ENCODE measurements at regions not wholly inside any gene's neighbourhood (a gene's known extent, or its start where the extent isn't known, plus 50 kb on each side); places are given as distances from the start of the nearest gene placed in this dataset.

DNA sequence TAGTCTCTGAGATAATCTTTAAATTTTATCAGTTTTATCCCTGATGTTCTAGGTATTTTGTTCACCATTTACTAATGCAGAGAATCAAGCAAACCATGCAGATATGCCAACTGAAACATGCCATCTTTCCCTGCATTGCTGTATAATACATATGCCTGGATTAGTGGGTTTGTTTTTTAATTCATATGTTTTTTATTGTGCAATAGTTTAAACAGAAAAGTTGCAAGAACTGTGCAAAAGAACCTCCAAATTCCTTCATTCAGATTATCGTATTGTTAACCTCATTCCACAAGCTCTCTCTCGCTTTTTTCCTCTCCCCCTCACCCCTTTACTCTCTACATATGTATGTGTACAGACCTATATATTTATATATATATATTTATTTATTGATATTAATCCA lies 244.6 kb downstream of the NKX6-1 start (continued):
- TF ChIP-seq NANOG (IDR thresholded peaks at IDR 0.05; ENCODE audit: borderline replicate concordance) = no peak
- TF ChIP-seq, protein P1, sequence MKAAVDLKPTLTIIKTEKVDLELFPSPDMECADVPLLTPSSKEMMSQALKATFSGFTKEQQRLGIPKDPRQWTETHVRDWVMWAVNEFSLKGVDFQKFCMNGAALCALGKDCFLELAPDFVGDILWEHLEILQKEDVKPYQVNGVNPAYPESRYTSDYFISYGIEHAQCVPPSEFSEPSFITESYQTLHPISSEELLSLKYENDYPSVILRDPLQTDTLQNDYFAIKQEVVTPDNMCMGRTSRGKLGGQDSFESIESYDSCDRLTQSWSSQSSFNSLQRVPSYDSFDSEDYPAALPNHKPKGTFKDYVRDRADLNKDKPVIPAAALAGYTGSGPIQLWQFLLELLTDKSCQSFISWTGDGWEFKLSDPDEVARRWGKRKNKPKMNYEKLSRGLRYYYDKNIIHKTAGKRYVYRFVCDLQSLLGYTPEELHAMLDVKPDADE (IDR thresholded peaks at IDR 0.05) = no peak
- no peak for TF ChIP-seq CREB1 (CRISPR knock-in tag; IDR thresholded peaks at IDR 0.05; ENCODE audit: low read depth)

DNA sequence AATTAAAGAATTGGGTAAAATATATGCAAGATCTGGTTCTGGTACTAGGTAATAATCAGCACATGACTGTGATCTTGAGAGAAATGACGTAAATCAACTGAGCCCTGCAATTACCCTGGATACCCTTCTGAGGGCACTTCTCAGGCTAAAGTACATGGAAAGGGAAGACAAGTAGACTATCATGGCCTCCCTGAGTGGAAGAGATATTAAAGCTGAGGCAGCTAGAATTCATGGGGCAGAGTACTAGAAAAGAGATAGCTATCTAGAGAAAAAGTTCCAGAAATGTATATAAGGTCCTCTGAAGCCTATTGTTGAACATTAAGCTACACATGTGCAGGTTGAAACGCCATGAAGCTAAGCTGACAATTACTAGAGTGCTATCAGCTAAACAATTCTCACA lies 249.6 kb downstream of the NKX6-1 start:
- no peak overlapping the region for H3K4me3 ChIP-seq
- no peak for ATAC-seq
- H3K27me3 Mint-ChIP-seq (ENCODE audit: insufficient read depth, low read depth, poor library complexity) = peaks cover 3% of the 10 kb centered on the region
- TF ChIP-seq, protein P1 (IDR thresholded peaks at IDR 0.05) = no peak
- TF ChIP-seq STAT1 (IDR thresholded peaks at IDR 0.05; ENCODE audit: unreplicated experiment) (no peak), ZNF331 (CRISPR knock-in tag; IDR thresholded peaks at IDR 0.05; ENCODE audit: low read depth) (no peak), EZH2phosphoT487 (IDR thresholded peaks at IDR 0.05; ENCODE audit: unreplicated experiment) (no peak), ZNF114 (CRISPR knock-in tag; IDR thresholded peaks at IDR 0.05) (no peak), CREB1 (CRISPR knock-in tag; IDR thresholded peaks at IDR 0.05; ENCODE audit: low read depth) (no peak), EZH2 (IDR thresholded peaks at IDR 0.05; ENCODE audit: low read depth, unreplicated experiment) (no peak), POLR2AphosphoS5 (IDR thresholded peaks at IDR 0.05; ENCODE audit: low read depth) (no peak), NANOG (IDR thresholded peaks at IDR 0.05; ENCODE audit: borderline replicate concordance) (no peak)
- TF ChIP-seq, protein P2, sequence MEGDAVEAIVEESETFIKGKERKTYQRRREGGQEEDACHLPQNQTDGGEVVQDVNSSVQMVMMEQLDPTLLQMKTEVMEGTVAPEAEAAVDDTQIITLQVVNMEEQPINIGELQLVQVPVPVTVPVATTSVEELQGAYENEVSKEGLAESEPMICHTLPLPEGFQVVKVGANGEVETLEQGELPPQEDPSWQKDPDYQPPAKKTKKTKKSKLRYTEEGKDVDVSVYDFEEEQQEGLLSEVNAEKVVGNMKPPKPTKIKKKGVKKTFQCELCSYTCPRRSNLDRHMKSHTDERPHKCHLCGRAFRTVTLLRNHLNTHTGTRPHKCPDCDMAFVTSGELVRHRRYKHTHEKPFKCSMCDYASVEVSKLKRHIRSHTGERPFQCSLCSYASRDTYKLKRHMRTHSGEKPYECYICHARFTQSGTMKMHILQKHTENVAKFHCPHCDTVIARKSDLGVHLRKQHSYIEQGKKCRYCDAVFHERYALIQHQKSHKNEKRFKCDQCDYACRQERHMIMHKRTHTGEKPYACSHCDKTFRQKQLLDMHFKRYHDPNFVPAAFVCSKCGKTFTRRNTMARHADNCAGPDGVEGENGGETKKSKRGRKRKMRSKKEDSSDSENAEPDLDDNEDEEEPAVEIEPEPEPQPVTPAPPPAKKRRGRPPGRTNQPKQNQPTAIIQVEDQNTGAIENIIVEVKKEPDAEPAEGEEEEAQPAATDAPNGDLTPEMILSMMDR (conservative IDR thresholded peaks at IDR 0.05; ENCODE audit: low read depth in 2 of 2) = no peak
- TF ChIP-seq, protein P3, sequence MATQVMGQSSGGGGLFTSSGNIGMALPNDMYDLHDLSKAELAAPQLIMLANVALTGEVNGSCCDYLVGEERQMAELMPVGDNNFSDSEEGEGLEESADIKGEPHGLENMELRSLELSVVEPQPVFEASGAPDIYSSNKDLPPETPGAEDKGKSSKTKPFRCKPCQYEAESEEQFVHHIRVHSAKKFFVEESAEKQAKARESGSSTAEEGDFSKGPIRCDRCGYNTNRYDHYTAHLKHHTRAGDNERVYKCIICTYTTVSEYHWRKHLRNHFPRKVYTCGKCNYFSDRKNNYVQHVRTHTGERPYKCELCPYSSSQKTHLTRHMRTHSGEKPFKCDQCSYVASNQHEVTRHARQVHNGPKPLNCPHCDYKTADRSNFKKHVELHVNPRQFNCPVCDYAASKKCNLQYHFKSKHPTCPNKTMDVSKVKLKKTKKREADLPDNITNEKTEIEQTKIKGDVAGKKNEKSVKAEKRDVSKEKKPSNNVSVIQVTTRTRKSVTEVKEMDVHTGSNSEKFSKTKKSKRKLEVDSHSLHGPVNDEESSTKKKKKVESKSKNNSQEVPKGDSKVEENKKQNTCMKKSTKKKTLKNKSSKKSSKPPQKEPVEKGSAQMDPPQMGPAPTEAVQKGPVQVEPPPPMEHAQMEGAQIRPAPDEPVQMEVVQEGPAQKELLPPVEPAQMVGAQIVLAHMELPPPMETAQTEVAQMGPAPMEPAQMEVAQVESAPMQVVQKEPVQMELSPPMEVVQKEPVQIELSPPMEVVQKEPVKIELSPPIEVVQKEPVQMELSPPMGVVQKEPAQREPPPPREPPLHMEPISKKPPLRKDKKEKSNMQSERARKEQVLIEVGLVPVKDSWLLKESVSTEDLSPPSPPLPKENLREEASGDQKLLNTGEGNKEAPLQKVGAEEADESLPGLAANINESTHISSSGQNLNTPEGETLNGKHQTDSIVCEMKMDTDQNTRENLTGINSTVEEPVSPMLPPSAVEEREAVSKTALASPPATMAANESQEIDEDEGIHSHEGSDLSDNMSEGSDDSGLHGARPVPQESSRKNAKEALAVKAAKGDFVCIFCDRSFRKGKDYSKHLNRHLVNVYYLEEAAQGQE (IDR thresholded peaks at IDR 0.05; ENCODE audit: unreplicated experiment) = no peak
- TF ChIP-seq, protein P4, sequence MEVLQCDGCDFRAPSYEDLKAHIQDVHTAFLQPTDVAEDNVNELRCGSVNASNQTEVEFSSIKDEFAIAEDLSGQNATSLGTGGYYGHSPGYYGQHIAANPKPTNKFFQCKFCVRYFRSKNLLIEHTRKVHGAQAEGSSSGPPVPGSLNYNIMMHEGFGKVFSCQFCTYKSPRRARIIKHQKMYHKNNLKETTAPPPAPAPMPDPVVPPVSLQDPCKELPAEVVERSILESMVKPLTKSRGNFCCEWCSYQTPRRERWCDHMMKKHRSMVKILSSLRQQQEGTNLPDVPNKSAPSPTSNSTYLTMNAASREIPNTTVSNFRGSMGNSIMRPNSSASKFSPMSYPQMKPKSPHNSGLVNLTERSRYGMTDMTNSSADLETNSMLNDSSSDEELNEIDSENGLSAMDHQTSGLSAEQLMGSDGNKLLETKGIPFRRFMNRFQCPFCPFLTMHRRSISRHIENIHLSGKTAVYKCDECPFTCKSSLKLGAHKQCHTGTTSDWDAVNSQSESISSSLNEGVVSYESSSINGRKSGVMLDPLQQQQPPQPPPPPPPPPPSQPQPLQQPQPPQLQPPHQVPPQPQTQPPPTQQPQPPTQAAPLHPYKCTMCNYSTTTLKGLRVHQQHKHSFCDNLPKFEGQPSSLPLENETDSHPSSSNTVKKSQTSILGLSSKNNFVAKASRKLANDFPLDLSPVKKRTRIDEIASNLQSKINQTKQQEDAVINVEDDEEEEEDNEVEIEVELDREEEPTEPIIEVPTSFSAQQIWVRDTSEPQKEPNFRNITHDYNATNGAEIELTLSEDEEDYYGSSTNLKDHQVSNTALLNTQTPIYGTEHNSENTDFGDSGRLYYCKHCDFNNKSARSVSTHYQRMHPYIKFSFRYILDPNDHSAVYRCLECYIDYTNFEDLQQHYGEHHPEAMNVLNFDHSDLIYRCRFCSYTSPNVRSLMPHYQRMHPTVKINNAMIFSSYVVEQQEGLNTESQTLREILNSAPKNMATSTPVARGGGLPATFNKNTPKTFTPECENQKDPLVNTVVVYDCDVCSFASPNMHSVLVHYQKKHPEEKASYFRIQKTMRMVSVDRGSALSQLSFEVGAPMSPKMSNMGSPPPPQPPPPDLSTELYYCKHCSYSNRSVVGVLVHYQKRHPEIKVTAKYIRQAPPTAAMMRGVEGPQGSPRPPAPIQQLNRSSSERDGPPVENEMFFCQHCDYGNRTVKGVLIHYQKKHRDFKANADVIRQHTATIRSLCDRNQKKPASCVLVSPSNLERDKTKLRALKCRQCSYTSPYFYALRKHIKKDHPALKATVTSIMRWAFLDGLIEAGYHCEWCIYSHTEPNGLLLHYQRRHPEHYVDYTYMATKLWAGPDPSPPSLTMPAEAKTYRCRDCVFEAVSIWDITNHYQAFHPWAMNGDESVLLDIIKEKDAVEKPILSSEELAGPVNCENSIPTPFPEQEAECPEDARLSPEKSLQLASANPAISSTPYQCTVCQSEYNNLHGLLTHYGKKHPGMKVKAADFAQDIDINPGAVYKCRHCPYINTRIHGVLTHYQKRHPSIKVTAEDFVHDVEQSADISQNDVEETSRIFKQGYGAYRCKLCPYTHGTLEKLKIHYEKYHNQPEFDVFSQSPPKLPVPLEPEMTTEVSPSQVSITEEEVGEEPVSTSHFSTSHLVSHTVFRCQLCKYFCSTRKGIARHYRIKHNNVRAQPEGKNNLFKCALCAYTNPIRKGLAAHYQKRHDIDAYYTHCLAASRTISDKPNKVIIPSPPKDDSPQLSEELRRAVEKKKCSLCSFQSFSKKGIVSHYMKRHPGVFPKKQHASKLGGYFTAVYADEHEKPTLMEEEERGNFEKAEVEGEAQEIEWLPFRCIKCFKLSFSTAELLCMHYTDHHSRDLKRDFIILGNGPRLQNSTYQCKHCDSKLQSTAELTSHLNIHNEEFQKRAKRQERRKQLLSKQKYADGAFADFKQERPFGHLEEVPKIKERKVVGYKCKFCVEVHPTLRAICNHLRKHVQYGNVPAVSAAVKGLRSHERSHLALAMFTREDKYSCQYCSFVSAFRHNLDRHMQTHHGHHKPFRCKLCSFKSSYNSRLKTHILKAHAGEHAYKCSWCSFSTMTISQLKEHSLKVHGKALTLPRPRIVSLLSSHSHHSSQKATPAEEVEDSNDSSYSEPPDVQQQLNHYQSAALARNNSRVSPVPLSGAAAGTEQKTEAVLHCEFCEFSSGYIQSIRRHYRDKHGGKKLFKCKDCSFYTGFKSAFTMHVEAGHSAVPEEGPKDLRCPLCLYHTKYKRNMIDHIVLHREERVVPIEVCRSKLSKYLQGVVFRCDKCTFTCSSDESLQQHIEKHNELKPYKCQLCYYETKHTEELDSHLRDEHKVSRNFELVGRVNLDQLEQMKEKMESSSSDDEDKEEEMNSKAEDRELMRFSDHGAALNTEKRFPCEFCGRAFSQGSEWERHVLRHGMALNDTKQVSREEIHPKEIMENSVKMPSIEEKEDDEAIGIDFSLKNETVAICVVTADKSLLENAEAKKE (CRISPR knock-in tag; IDR thresholded peaks at IDR 0.05) = no peak

More for the DNA sequence above, 249.6 kb downstream of the NKX6-1 start:
- Histone ChIP-seq H3K9me2 (ENCODE audit: insufficient read depth) (no peaks in the 10 kb centered on the region), H3F3A (replicated peaks; ENCODE audit: low read depth) (no peaks in the 10 kb centered on the region), H3K27me3 (ENCODE audit: insufficient read depth) (no peaks in the 10 kb centered on the region), H4K20me1 (replicated peaks; ENCODE audit: insufficient read depth) (no peaks in the 10 kb centered on the region), H3K27ac (ENCODE audit: low read depth) (no peak overlapping the region), H3K4me1 (ENCODE audit: insufficient read depth) (no peaks in the 10 kb centered on the region), H3K36me3 (ENCODE audit: insufficient read depth) (no peaks in the 10 kb centered on the region), H3K79me2 (replicated peaks; ENCODE audit: insufficient read depth) (no peaks in the 10 kb centered on the region), H2AFZ (no peak overlapping the region), H3K4me2 (no peak overlapping the region)
- H3K4me3 Mint-ChIP-seq = no peak overlapping the region
- no peak for DNase-seq (ENCODE audit: low spot score)
- no peaks in the 10 kb centered on the region; the same call in 2 of the 3 replicates for H3K9me3 Mint-ChIP-seq
- no peaks in the 10 kb centered on the region for H3K4me1 Mint-ChIP-seq
- peaks cover 3% of the 10 kb centered on the region; the same call in 1 of the 3 replicates for H3K36me3 Mint-ChIP-seq (ENCODE audit: low read depth)
- no peak overlapping the region for H3K27ac Mint-ChIP-seq

Data from GM23338 (cell line).